Activated CD4-positive, CD25-positive, alpha-beta regulatory T cell treated with anti-CD3 and anti-CD28 coated beads, Interleukin-2, amount 50 U/mL, for 24 hours (primary cell): ENCODE measurements at regions not wholly inside any gene's neighbourhood (a gene's known extent, or its start where the extent isn't known, plus 50 kb on each side); places are given as distances from the start of the nearest gene placed in this dataset.
"Not testable (repeated sequence)": the region's sequence is repeated elsewhere in the genome, so short reads cannot be mapped to it uniquely, and the experiment has no call there.

Experiments
- ATAC-seq, 2 donors: fragments of 150-1000 bp; cut with Tn5 transposase; one replicate each; pipeline ENCODE4 v1.10.0; 2021; ENCODE audit warnings: mild to moderate bottlenecking in 1 of 2, moderate library complexity in 1 of 2

- ATAC-seq: no peak
Measured at GRCh38 chr18:4605212-4605611, 150.1 kb upstream of the DLGAP1 start.

GRCh38 chr18:4603955-4604354 lies 148.8 kb upstream of the DLGAP1 start:
- no peak for ATAC-seq

GRCh38 chr18:4599312-4599711 lies 144.2 kb upstream of the DLGAP1 start:
- ATAC-seq: no peak

- ATAC-seq: no peak
Measured at GRCh38 chr18:4597301-4597700, 142.2 kb upstream of the DLGAP1 start.

- no peak for ATAC-seq
Measured at GRCh38 chr18:4593895-4594294, 138.8 kb upstream of the DLGAP1 start.

- ATAC-seq: no peak
Measured at GRCh38 chr18:4593459-4593858, 138.4 kb upstream of the DLGAP1 start.

- no peak for ATAC-seq
Measured at GRCh38 chr18:4589056-4589800, 134.1 kb upstream of the DLGAP1 start.

- ATAC-seq: no peak
Measured at GRCh38 chr18:4587204-4587603, 132.1 kb upstream of the DLGAP1 start.

GRCh38 chr18:4586731-4587130 lies 131.6 kb upstream of the DLGAP1 start:
- no peak for ATAC-seq

GRCh38 chr18:4582431-4583335 lies 127.6 kb upstream of the DLGAP1 start:
- ATAC-seq: no peak

- ATAC-seq: no peak
Measured at GRCh38 chr18:4581966-4582365, 126.9 kb upstream of the DLGAP1 start.

GRCh38 chr18:4578449-4578848 lies 123.3 kb upstream of the DLGAP1 start:
- ATAC-seq: no peak

- ATAC-seq: no peak
Measured at GRCh38 chr18:4573735-4574134, 118.6 kb upstream of the DLGAP1 start.

- ATAC-seq: no peak
Measured at GRCh38 chr18:4557502-4557901, 102.4 kb upstream of the DLGAP1 start.

GRCh38 chr18:4551001-4551360 lies 95.9 kb upstream of the DLGAP1 start:
- ATAC-seq: no peak

- no peak for ATAC-seq
Measured at GRCh38 chr18:4549164-4549872, 94.2 kb upstream of the DLGAP1 start.

GRCh38 chr18:4547126-4547525 lies 92.0 kb upstream of the DLGAP1 start:
- ATAC-seq: no peak

GRCh38 chr18:4544142-4544541 lies 89.0 kb upstream of the DLGAP1 start:
- ATAC-seq: no peak

GRCh38 chr18:4543711-4544110 lies 88.6 kb upstream of the DLGAP1 start:
- ATAC-seq: no peak

GRCh38 chr18:4541588-4541987 lies 86.5 kb upstream of the DLGAP1 start:
- no peak for ATAC-seq

GRCh38 chr18:4536447-4536846 lies 81.3 kb upstream of the DLGAP1 start:
- ATAC-seq: no peak

GRCh38 chr18:4528405-4528804 lies 73.3 kb upstream of the DLGAP1 start:
- ATAC-seq: no peak

GRCh38 chr18:4527826-4528225 lies 72.7 kb upstream of the DLGAP1 start:
- ATAC-seq: not testable (repeated sequence)

- no peak for ATAC-seq
Measured at GRCh38 chr18:4524096-4524495, 69.0 kb upstream of the DLGAP1 start.
